ENCODE measurements at regions not wholly inside any gene's neighbourhood (a gene's known extent, or its start where the extent isn't known, plus 50 kb on each side); places are given as distances from the start of the nearest gene placed in this dataset.

- Mint-ChIP-seq H3K27me3 (peaks cover 4% of the 10 kb centered on the region), H3K4me1 (no peaks in the 10 kb centered on the region), H3K27ac (no peak overlapping the region), H3K9me3 (ENCODE audit: insufficient read depth) (no peaks in the 10 kb centered on the region), H3K4me3 (no peak overlapping the region)
- Histone ChIP-seq H3K27ac (ENCODE audit: low read length in 2 of 2) (no peak overlapping the region), H3K4me1 (ENCODE audit: control insufficient read depth in 2 of 2, insufficient read depth in 2 of 2, low read length in 2 of 2) (no peaks in the 10 kb centered on the region), H3K36me3 (replicated peaks in 1 of 2; ENCODE audit: control extremely low read depth in 1 of 2, control insufficient read depth in 1 of 2, extremely low read depth in 1 of 2, insufficient read depth in 2 of 2, low read length in 1 of 2) (no peaks in the 10 kb centered on the region), H3K4me3 (ENCODE audit: control extremely low read depth in 1 of 5, extremely low read depth in 1 of 5, insufficient read depth in 1 of 5, low read depth in 2 of 5, low read length in 4 of 5) (no peak overlapping the region), H3K9me3 (ENCODE audit: control extremely low read depth in 1 of 3, control insufficient read depth in 2 of 3, insufficient read depth in 1 of 3, low read length in 2 of 3) (no peaks in the 10 kb centered on the region), H2AFZ (ENCODE audit: insufficient read depth, low read depth, low read length, poor library complexity, severe bottlenecking) (no peak overlapping the region), H3K27me3 (replicated peaks in 1 of 4; ENCODE audit: control extremely low read depth in 1 of 4, control insufficient read depth in 3 of 4, insufficient read depth in 4 of 4, low read length in 3 of 4) (no peaks in the 10 kb centered on the region), H3K4me2 (replicated peaks; ENCODE audit: low read depth, low read length, poor library complexity, severe bottlenecking) (no peak overlapping the region), H3K79me2 (ENCODE audit: control insufficient read depth, insufficient read depth, low read length) (no peaks in the 10 kb centered on the region), H3K9ac (ENCODE audit: low read length) (no peak overlapping the region), H4K20me1 (ENCODE audit: control insufficient read depth, insufficient read depth, low read length, poor library complexity, severe bottlenecking) (no peaks in the 10 kb centered on the region)
- ATAC-seq (ENCODE audit: low read depth) (no peak), DNase-seq (no peak)
- CTCF ChIA-PET = no interaction called here
- TF ChIP-seq EZH2 (IDR thresholded peaks at IDR 0.05; ENCODE audit: borderline replicate concordance, insufficient read depth, low read depth, low read length, poor library complexity, severe bottlenecking) (no peak), CTCF (IDR thresholded peaks at IDR 0.05) (no peak)
- POLR2A ChIA-PET = no interaction called here
- intact Hi-C loops (cut with micrococcal nuclease) = no loop called here
- no CpG with 5 or more reads among the region's 3 CpGs for WGBS (ENCODE audit: insufficient coverage)
Measured at GRCh38 chr2:58845011-58845410, 603.9 kb upstream of the FANCL start.

- TF ChIP-seq EZH2 (IDR thresholded peaks at IDR 0.05; ENCODE audit: borderline replicate concordance, insufficient read depth, low read depth, low read length, poor library complexity, severe bottlenecking) = no peak
- no peak for TF ChIP-seq CTCF (IDR thresholded peaks at IDR 0.05)
- H3K9me3 Mint-ChIP-seq (ENCODE audit: insufficient read depth) = peaks cover 3% of the 10 kb centered on the region
Measured at GRCh38 chr2:58842501-58843155, 601.5 kb upstream of the FANCL start.

More at GRCh38 chr2:58842501-58843155, 601.5 kb upstream of the FANCL start:
- H3K4me3 ChIP-seq (ENCODE audit: control extremely low read depth in 1 of 5, extremely low read depth in 1 of 5, insufficient read depth in 1 of 5, low read depth in 2 of 5, low read length in 4 of 5) = no peak overlapping the region
- no peak overlapping the region for H3K9ac ChIP-seq (ENCODE audit: low read length)
- peaks cover 4% of the 10 kb centered on the region for H3K27me3 Mint-ChIP-seq
- intact Hi-C loops (cut with micrococcal nuclease) = no loop called here
- H3K27me3 ChIP-seq (replicated peaks in 1 of 4; ENCODE audit: control extremely low read depth in 1 of 4, control insufficient read depth in 3 of 4, insufficient read depth in 4 of 4, low read length in 3 of 4) = no peaks in the 10 kb centered on the region
- CTCF ChIA-PET = no interaction called here
- ATAC-seq (ENCODE audit: low read depth) (no peak), DNase-seq (no peak)
- POLR2A ChIA-PET = no interaction called here
- H3K4me1 ChIP-seq (ENCODE audit: control insufficient read depth in 2 of 2, insufficient read depth in 2 of 2, low read length in 2 of 2) = no peaks in the 10 kb centered on the region
- H2AFZ ChIP-seq (ENCODE audit: insufficient read depth, low read depth, low read length, poor library complexity, severe bottlenecking) = no peak overlapping the region
- H3K27ac Mint-ChIP-seq = no peak overlapping the region
- no peaks in the 10 kb centered on the region for H3K36me3 ChIP-seq (replicated peaks in 1 of 2; ENCODE audit: control extremely low read depth in 1 of 2, control insufficient read depth in 1 of 2, extremely low read depth in 1 of 2, insufficient read depth in 2 of 2, low read length in 1 of 2)
- H3K79me2 ChIP-seq (ENCODE audit: control insufficient read depth, insufficient read depth, low read length) = no peaks in the 10 kb centered on the region
- H3K4me1 Mint-ChIP-seq = no peaks in the 10 kb centered on the region
- no peak overlapping the region for H3K27ac ChIP-seq (ENCODE audit: low read length in 2 of 2)
- H4K20me1 ChIP-seq (ENCODE audit: control insufficient read depth, insufficient read depth, low read length, poor library complexity, severe bottlenecking) = no peaks in the 10 kb centered on the region
- H3K9me3 ChIP-seq (ENCODE audit: control extremely low read depth in 1 of 3, control insufficient read depth in 2 of 3, insufficient read depth in 1 of 3, low read length in 2 of 3) = no peaks in the 10 kb centered on the region
- no peak overlapping the region for H3K4me2 ChIP-seq (replicated peaks; ENCODE audit: low read depth, low read length, poor library complexity, severe bottlenecking)
- no peak overlapping the region for H3K4me3 Mint-ChIP-seq
- WGBS (ENCODE audit: insufficient coverage) = no CpG with 5 or more reads among the region's 5 CpGs
